KBM-7 (cell line): ENCODE measurements at regions not wholly inside any gene's neighbourhood (a gene's known extent, or its start where the extent isn't known, plus 50 kb on each side); places are given as distances from the start of the nearest gene placed in this dataset.

Experiments
- DNase-seq: peaks from one replicate; pipeline ENCODE4 v3.0.0-alpha.2; 2015
- in situ Hi-C: fragments of 300-500 bp; cut with MboI; formaldehyde crosslinking; loops from 2 replicates; pipeline ENCODE4 v1.14.3; 2020; ENCODE audit warnings: low sequenced_read_pairs, low pct_unique_long_range_greater_than_20kb, mixed read lengths

GRCh38 chr1:228990906-228991569 lies 255.8 kb downstream of the RHOU start:
- in situ Hi-C loops: no loop called here
- DNase-seq: peak; percentile 82

DNA sequence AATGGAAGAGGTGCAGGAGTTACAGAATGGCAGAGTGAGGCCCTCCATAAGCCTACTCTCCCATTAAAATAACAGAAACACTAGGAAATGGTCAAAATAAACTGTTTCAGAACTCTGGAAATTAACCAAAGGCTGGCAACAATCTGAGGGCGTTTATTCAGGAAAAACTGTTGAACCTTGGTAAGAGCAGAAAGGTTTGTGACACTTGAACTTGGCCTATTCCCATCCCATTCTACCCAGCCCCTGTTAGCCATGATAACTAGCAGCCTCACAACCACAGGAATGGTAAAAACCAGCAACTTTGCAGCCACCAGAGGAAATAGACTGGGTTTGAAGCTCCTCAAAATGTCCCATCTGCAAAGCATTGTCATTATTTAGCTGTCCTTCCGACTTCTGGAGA lies 256.8 kb downstream of the RHOU start:
- in situ Hi-C loops: no loop called here

DNA sequence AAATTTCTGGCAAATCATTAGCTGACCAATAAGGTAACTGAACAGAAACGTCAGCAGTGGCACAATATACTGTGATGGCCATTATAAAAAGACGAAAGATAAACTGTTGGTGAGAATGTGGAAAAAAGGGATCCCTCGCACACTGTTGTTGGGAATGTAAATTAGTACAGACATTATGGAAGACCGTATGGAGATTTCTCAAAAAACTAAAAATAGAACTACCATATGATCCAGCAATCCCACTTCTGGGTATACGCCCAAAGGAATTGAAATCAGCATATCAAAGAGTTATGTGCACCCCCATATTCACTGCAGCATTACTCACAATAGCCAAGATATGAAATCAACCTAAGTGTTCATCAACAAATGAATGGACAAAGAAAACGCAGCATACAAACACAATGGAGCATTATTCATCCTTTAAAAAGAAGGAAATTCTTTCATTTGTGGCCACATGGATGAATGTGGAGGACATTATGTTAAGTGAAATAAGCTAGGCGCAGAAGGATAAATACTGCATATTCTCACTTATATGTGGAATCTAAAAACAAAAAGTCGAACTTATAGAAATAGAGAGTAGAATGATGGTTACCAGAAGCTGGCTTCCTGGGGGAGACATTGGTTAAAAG lies 257.7 kb downstream of the RHOU start:
- no peak for DNase-seq
- in situ Hi-C loops: no loop called here

More for the DNA sequence above, 256.8 kb downstream of the RHOU start:
- DNase-seq: no peak

DNA sequence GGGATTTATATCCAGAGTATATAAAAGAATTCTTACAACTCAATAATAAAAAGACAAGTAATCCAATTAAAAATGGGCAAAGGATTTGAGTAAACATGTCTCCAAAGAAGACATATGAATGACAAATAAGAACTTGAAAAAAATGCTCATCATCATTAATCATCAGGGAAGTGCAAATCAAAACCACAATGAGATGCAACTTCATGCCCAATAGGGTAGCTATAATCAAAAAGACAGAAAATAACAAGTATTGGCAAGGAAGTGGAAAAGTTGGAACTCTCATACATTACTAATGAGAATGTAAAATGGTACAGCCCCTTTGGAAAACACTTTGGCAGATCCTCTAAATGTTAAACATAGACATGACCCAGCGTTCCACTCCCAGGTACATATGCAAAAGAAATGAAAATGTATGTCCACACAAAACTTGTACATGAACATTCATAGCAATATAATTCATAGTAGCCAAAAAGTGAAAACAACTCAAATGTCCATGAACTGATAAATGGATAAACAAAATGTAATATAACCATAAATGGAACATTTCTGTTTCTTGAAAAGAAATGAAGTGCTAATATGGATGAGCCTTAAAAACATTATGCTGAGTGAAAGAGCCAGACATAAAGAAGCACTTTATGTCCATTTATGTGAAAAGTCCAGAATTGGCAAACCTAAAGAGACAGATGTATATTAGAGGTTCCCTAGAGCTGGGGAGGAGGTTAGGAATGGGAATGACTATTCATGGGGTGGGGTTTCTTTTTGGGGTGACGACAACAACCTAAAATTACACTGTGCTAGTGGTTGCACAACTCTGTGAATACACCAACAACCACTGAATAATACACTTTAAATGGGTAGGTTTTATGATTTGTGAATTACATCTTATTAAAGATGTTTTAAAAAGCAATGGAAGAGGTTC lies 259.7 kb downstream of the RHOU start:
- in situ Hi-C loops: no loop called here

DNA sequence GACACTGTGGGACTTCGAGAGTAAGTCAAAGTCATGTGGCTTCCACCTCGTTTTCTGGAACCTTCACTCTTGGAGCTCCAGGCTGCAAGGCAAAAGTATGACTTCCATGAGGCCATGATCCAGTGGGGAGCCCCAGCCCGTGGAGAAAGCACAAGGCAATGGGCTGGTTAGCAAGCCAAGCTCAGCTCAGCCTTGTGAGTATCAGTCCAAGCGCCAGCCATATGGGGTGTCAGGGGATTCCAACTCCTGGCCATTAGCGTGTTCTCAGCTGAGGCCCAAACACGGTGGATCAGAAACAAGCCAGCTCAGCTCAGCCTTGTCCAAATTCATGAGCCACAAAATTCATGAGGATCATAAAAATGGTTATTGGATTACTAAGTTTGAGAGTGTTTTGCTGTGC lies 261.0 kb downstream of the RHOU start:
- in situ Hi-C loops: no loop called here
- no peak for DNase-seq

More for the DNA sequence above, 259.7 kb downstream of the RHOU start:
- no peak for DNase-seq

DNA sequence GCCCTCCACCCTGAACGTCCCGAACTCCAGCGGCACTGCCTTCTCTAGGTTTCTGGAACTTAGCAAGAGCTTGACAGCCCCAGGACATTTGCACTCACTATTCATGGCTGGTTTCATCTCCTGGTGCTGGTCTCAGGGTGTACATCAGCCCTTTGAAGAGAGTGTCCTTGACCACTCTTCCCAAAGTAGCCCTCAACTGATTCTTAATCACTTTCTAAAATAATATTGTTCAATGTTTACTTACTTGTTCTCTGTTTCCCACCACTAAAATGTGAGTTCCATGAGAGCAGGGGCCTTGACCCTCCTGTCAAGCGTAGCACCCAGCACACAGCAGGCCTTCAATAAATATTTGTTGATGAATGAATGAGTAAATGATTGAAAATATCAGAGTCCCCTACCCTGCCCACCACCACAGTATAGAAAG lies 262.5 kb downstream of the RHOU start:
- no peak for DNase-seq
- in situ Hi-C loops: no loop called here

DNA sequence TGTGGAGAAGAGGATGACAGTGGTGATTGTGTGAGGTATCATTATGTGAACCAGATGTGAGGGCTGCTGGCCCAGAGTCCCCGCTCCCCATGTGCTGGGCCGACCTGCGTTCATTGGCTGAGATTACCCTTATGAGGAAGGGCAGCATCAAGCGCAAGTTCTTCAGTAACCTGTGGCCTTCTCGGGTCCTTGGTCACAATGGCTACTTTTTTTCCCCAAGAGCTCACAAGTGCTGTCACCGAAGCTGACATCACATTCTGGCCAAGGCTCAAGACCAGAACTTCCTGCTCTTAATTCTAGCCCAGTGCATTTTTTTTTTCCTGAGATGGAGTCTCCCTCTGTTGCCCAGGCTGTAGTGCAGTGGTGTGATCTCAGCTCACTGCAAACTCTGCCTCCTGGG lies 262.9 kb downstream of the RHOU start:
- in situ Hi-C loops: no loop called here
- no peak for DNase-seq

GRCh38 chr1:228999446-229000170 lies 264.3 kb downstream of the RHOU start:
- no peak for DNase-seq
- in situ Hi-C loops: no loop called here

DNA sequence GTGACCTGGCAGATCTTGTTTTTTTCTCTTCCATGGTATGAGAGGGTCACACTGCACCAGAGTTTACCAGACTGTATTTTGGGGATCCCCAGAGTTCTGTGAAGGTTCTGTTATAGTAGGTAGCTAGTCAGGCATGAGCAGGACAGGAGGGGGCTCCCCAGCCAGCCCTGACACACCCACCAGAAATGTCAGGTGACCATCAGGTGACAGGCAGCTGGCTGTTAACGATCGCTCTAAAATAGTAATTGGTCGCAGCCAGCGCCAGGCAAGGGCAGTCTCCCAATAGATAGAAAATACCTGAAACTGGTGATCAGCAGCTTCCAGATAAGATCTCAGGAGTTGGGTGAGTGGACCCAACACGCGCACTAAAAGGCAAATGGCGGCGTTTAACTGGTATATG lies 264.9 kb downstream of the RHOU start:
- in situ Hi-C loops: no loop called here

GRCh38 chr1:229001467-229002011 lies 266.3 kb downstream of the RHOU start:
- DNase-seq: no peak

More for the DNA sequence above, 264.9 kb downstream of the RHOU start:
- DNase-seq: no peak

GRCh38 chr1:229002037-229002436 lies 266.8 kb downstream of the RHOU start:
- no peak for DNase-seq
- in situ Hi-C loops: no loop called here

More at GRCh38 chr1:229001467-229002011, 266.3 kb downstream of the RHOU start:
- in situ Hi-C loops: no loop called here

DNA sequence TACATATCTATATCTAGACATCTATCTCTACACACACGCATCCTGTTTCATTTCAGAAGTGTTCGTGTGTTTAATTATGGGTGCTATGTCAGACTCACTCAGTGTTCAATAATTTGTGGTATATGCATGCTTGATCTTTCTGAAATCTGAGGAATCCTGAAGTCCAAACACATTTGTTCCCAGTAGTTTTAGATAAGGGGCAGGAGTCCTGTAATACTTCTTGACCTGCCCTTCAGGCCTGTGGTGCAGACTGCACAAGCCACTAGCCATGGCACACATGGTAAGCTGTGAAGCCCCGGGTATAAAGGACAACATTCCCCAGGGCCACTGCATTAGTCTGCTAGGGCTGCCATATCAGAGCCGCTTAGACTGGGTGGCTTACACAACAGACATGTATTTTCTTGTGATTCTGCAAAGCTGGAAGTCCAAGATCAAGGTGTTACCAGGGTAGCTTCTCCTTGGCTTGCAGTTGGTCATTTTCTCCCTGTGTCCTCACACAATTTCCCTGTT lies 267.2 kb downstream of the RHOU start:
- in situ Hi-C loops: no loop called here
- DNase-seq: no peak

GRCh38 chr1:229003233-229004031 lies 267.5 kb upstream of the RAB4A start:
- in situ Hi-C loops: no loop called here
- no peak for DNase-seq

- DNase-seq: no peak
- in situ Hi-C loops: no loop called here
Measured at GRCh38 chr1:229004066-229004833, 266.7 kb upstream of the RAB4A start.

- no peak for DNase-seq
- in situ Hi-C loops: no loop called here
Measured at GRCh38 chr1:229005097-229005496, 265.8 kb upstream of the RAB4A start.

- DNase-seq: no peak
- in situ Hi-C loops: no loop called here
Measured at GRCh38 chr1:229005556-229005955, 265.4 kb upstream of the RAB4A start.

DNA sequence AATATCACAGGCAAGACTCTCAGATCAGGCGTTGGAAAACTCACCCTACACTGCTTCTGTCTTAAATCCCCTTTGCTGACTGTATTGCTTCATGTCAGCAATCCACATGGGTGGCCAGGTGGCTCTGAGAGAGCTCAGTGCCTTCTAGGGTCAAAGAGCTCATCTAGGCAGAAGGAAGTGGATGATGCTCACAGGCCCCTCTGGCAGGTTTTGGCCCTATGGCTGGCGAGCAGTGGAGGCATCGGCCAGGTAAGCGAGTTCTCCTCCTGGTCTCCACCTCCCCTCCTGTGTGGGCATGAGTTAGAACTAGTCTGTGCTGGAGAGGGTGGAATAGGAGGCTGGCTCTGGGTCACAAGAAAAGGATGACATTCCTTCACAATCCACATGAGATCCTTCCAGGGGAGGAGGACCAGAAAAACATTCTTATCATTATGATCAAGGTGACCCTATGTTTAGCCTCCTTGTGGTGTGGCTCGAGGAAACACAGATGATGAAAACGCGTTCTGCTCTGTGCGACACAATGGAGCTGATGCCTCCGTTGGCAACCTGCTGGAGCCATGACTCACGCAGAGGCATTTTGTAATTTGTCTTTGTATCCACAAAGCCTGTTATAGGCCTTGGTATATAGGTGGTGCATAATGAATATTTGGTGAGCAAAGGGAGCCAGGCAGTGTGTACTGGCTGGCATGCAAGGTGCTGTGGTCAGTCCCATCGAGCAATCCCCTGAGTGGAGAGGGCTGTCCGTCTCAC lies 264.6 kb upstream of the RAB4A start:
- DNase-seq: no peak
- in situ Hi-C loops: no loop called here
